ENCODE measurements at regions not wholly inside any gene's neighbourhood (a gene's known extent, or its start where the extent isn't known, plus 50 kb on each side); places are given as distances from the start of the nearest gene placed in this dataset.

DNA sequence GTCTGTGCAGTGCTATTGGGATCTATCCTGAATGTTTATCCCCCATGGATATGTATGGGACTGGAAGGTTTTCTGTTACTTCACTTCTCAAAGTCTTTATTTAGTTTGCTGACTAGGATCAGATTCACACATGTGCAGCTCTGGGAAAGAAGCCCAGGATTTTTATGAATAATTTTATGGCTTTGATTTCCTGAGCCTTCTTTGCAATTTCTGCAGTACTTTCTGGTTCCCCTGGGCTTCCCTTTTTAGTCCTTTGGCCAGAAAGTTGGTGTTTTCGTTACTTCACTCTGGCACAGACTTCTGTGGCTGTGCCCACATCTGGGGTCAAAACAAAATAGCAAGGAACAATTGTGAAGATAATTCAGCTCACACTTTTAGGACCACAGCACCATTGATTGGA is 721.0 kb downstream of the OTOL1 start:
- no peak for DNase-seq (ENCODE audit: low spot score)
- TF ChIP-seq, protein P1, sequence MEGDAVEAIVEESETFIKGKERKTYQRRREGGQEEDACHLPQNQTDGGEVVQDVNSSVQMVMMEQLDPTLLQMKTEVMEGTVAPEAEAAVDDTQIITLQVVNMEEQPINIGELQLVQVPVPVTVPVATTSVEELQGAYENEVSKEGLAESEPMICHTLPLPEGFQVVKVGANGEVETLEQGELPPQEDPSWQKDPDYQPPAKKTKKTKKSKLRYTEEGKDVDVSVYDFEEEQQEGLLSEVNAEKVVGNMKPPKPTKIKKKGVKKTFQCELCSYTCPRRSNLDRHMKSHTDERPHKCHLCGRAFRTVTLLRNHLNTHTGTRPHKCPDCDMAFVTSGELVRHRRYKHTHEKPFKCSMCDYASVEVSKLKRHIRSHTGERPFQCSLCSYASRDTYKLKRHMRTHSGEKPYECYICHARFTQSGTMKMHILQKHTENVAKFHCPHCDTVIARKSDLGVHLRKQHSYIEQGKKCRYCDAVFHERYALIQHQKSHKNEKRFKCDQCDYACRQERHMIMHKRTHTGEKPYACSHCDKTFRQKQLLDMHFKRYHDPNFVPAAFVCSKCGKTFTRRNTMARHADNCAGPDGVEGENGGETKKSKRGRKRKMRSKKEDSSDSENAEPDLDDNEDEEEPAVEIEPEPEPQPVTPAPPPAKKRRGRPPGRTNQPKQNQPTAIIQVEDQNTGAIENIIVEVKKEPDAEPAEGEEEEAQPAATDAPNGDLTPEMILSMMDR (IDR thresholded peaks at IDR 0.05; ENCODE audit: extremely low read depth, missing control alignments), result no peak

DNA sequence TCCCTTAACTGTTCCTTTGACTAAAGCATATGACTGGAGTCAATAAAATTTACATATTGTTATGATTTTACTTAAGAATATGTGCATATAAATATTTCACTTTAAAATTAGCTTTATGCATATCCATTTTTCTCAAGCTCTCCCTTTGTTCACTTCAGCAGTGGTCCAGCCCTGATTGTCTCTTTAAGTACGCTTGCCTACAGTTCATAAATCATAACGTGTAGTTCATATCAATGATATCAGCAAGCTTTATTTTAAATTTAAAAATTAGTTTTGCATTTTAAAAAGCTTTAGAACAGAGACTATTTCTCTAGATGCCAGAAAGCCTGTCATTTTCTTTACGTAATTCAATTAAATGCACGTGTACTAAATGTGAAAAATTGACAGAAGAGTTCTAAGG is 721.9 kb downstream of the OTOL1 start:
- no peak for DNase-seq (ENCODE audit: low spot score)
- TF ChIP-seq, protein P1 (IDR thresholded peaks at IDR 0.05; ENCODE audit: extremely low read depth, missing control alignments), result no peak

DNA sequence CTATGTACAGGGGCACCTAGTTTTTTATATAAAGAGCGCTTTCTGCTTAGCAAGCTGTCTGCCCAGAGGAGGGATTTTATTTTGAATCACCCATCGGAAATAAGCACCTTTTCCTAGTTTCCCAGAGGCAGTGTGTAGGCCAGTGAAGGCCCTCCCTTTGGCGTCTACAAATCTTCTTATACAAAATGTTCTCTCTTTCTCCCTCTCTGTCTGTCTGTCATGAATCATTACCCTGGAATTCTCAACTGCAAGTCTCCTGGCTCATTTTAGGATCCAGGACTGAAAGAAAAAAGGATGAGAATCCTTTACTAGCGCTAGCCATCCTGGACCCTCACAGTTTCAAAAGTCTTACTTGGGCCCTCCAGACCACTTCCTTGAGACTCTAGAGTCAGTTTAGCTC is 728.1 kb downstream of the OTOL1 start:
- TF ChIP-seq, protein P1 (IDR thresholded peaks at IDR 0.05; ENCODE audit: extremely low read depth, missing control alignments), result no peak
- no peak for DNase-seq (ENCODE audit: low spot score)

DNA sequence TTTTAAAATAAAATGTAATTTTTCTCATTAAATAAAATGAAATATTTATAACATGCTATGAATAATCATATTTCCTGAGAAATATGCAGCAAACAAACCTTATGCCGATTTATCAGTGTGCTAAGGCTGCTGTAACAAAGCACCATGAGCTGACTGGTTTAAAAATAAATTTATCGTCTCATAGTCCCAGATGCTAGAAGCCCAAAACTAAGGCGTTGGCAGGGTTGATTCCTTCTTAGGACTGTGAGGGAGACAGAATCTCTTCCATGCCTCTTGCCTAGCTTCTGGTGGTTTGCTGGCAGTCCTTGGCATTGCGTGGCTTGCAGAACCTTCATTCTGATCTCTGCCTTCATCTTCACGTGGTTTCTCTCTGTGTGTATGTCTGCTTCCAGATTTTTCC is 740.3 kb downstream of the OTOL1 start:
- TF ChIP-seq, protein P1 (IDR thresholded peaks at IDR 0.05; ENCODE audit: extremely low read depth, missing control alignments), result no peak
- DNase-seq (ENCODE audit: low spot score), result no peak

DNA sequence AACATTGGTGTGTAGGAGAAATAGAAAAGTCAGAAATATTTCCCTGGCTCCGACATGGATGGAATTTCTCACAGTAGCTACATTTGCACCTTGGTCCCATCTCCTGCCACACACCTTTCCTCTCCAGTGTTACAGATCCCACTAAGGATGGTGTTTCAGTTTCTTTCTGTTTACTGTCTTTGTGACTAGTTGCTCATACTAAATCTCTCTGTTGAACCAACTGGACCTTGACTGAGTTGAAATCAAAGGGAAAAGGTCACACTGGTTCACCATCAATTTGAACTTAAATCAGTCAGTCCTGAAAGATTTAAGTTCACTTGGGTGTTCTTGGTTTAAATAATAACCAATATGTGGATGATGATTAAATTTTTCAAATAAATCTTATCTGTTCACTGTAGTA is 754.2 kb downstream of the OTOL1 start:
- TF ChIP-seq, protein P1 (IDR thresholded peaks at IDR 0.05; ENCODE audit: extremely low read depth, missing control alignments), result no peak
- no peak for DNase-seq (ENCODE audit: low spot score)

DNA sequence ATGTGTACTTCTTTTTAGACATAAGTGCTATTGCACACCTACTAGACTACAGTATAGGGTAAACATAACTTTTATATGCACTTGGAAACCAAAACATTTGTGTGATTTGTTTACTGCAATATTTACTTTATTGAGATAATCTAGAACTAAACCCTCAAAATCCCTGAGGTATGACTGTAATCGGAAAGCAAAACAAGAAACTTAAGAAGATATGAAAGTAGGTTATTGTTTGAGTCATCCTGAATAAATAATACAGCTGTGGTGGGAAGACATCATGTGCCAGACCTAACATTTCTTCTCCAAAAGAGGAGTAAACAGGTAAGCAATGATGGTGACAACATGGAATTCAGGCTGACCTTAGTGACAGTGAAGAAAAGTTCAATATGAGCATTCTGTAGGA is 765.5 kb downstream of the OTOL1 start:
- no peak for DNase-seq (ENCODE audit: low spot score)
- TF ChIP-seq, protein P1 (IDR thresholded peaks at IDR 0.05; ENCODE audit: extremely low read depth, missing control alignments), result no peak

DNA sequence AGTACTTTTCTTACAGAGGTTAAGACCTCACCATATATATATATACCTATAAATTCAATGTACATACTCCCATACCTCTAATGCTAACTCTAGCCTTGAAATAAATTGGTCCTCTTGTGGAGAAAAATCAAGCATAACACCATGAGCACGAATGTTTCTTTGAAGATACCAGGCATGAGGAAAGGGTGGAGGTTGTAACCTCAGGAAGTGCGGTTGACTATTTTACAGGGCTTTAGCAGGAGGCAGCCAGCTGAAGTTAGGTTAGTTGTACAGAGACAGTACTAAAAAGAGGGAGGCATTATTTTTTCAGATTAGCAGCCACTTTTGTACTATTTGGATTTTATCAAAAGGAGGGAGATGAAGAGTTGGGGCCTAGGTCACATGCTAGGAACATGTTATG is 767.0 kb downstream of the OTOL1 start:
- no peak for DNase-seq (ENCODE audit: low spot score)
- TF ChIP-seq, protein P1 (IDR thresholded peaks at IDR 0.05; ENCODE audit: extremely low read depth, missing control alignments), result no peak
